IPS DF 6.9 (cell line): ENCODE measurements at regions not wholly inside any gene's neighbourhood (a gene's known extent, or its start where the extent isn't known, plus 50 kb on each side); places are given as distances from the start of the nearest gene placed in this dataset.
"Not testable (repeated sequence)": the region's sequence is repeated elsewhere in the genome, so short reads cannot be mapped to it uniquely, and the experiment has no call there.

Source experiments
- DNase-seq: peaks from one replicate; pipeline ENCODE4 v3.0.0-alpha.2; 2013; ENCODE audit warnings: low read depth, low spot score
- H3K27ac ChIP-seq: one replicate; pipeline ENCODE4 v1.5.1; 2013; ENCODE audit warnings: low read length, control low read depth
- H3K27me3 ChIP-seq: 2 replicates; pipeline ENCODE4 v1.6.1; 2013; ENCODE audit warnings: mild to moderate bottlenecking, low read length; ENCODE audit not compliant: control insufficient read depth, insufficient read depth
- H3K36me3 ChIP-seq: 2 replicates; pipeline ENCODE4 v1.6.1; 2013; ENCODE audit warnings: low read length; ENCODE audit not compliant: control insufficient read depth, insufficient read depth
- H3K4me1 ChIP-seq: 2 replicates; pipeline ENCODE4 v1.6.1; 2013; ENCODE audit warnings: low read length; ENCODE audit not compliant: control insufficient read depth, insufficient read depth
- H3K4me3 ChIP-seq: 2 replicates; pipeline ENCODE4 v1.5.1; 2013; ENCODE audit warnings: mild to moderate bottlenecking, low read length
- H3K9me3 ChIP-seq: 2 replicates; pipeline ENCODE4 v1.6.1; 2013; ENCODE audit warnings: low read length, inconsistent platforms; ENCODE audit not compliant: control insufficient read depth, insufficient read depth
- WGBS: extraction: QIAGEN DNeasy Blood & Tissue Kit; methylation state at CpG from one replicate; pipeline ENCODE4 v1.1.7; 2013; ENCODE audit warnings: mixed read lengths, missing lambda C conversion rate; ENCODE audit not compliant: insufficient read length, insufficient coverage; 5-methylcytosine and 5-hydroxymethylcytosine counted together

- Histone ChIP-seq H3K9me3 (no peaks in the 10 kb centered on the region), H3K4me1 (no peaks in the 10 kb centered on the region), H3K4me3 (no peak overlapping the region), H3K27me3 (0 out of 2 replicates have a peak, but pooled peaks cover 1% of the 10 kb centered on the region), H3K36me3 (no peaks in the 10 kb centered on the region), H3K27ac (no peak overlapping the region)
- no peak for DNase-seq
- no CpG with 5 or more reads among the region's 2 CpGs for WGBS
Measured at GRCh38 chr4:82136161-82136801, 237.5 kb downstream of the HNRNPD start.

DNA sequence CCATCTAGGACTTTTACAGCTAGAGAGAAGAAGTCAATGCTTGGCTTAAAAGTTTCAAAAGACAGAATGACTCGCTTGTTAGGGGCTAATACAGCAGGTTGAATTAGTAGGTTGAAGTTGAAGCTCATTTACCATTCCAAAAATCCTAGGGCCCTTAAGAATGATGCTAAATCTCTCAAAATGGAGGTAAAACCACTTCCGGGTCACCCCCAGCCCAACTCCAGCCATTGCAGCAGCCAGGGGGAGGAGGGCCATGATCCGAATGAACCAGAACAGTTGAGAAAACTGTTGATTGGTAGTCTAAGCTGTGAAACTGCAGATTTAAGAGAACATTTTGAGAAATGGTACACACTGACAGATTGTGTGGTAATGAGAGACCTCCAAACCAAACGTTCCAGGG lies 245.4 kb downstream of the HNRNPD start:
- no peaks in the 10 kb centered on the region for H3K4me1 ChIP-seq
- H3K27ac ChIP-seq: no peak overlapping the region
- no peak overlapping the region for H3K4me3 ChIP-seq
- WGBS: no CpG with 5 or more reads among the region's 4 CpGs
- no peaks in the 10 kb centered on the region for H3K27me3 ChIP-seq
- no peaks in the 10 kb centered on the region for H3K9me3 ChIP-seq
- no peak for DNase-seq
- no peaks in the 10 kb centered on the region for H3K36me3 ChIP-seq

- H3K9me3 ChIP-seq: no peaks in the 10 kb centered on the region; the same call in 1 of the 2 replicates
- H3K27me3 ChIP-seq: no peaks in the 10 kb centered on the region
- no peak overlapping the region for H3K27ac ChIP-seq
- H3K4me1 ChIP-seq: no peaks in the 10 kb centered on the region
- no peak overlapping the region for H3K4me3 ChIP-seq
- H3K36me3 ChIP-seq: no peaks in the 10 kb centered on the region
- no peak for DNase-seq
- WGBS: no CpG with 5 or more reads among the region's 5 CpGs
Measured at GRCh38 chr4:82126512-82127040, 247.2 kb downstream of the HNRNPD start.

DNA sequence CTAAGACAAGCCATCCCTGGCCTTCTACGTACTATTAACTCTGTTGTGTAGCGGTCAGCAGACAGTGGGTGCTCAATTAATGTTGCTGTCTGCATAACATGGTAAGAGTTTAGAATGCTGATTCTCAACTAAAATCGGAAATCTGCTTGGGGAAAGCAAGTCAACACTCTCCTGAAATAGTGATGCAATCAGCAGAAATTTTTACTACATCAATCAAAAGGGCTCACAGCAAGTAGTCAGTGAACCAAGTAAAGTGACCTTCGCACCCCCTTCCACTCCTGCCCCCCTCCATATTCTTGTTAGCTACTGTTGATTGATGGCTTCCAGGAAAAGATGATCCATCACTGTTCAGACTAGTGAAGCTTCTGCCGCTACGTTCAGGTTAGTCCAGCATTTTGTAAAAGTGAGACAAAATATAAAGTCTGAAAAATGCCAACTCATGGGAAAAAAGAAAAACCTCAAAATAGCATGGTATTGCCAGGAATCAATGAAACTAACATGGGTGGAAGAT lies 247.9 kb downstream of the HNRNPD start:
- Histone ChIP-seq H3K27ac (no peak overlapping the region), H3K4me1 (no peaks in the 10 kb centered on the region), H3K9me3 (no peaks in the 10 kb centered on the region; the same call in 1 of the 2 replicates), H3K4me3 (no peak overlapping the region), H3K36me3 (no peaks in the 10 kb centered on the region), H3K27me3 (no peaks in the 10 kb centered on the region)
- DNase-seq: no peak
- no CpG with 5 or more reads among the region's 6 CpGs for WGBS

DNA sequence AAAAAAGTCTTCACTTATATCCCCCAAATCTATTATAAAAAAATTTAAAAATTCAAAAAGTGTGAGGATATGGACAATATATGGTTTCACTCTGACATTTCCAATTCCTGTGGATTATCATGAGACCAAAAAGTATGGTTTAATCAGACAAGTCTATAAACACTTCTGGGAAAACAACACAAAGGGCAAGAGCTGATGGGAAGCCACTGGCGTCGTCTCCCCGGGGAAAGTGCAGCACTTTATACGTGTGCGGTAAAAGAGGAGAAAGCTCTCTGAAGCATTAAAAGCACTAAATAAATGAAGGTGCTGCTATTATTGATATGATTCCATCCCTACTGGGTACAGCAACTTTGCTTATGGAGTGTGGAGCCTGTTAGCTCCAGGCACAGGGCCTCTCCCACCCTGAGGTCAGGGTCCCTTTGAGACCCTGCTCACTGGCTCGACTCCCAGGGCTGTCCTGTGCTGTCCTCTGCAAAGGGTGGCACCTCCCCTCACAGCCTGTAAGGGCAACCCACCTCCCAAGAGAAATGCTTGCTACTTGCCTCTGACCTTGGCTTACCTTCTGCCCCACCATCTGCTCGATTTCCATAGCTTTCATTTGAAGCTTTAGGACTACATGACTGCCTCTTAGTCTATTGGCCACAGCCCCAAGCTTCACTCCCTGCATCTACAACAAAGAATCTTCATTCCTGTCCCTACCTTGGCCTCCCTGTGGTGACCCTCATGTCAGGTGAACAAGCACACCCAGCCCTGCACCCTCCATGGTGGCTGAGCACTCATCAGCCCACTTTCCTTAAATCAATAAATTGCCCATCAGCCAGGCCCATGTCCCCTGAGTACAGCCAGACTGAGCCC lies 248.6 kb downstream of the HNRNPD start:
- Histone ChIP-seq H3K4me3 (no peak overlapping the region), H3K27me3 (no peaks in the 10 kb centered on the region), H3K9me3 (no peaks in the 10 kb centered on the region; the same call in 1 of the 2 replicates), H3K27ac (no peak overlapping the region), H3K4me1 (no peaks in the 10 kb centered on the region), H3K36me3 (no peaks in the 10 kb centered on the region)
- no CpG with 5 or more reads among the region's 7 CpGs for WGBS
- DNase-seq: no peak

- Histone ChIP-seq H3K4me1 (no peaks in the 10 kb centered on the region), H3K9me3 (no peaks in the 10 kb centered on the region; the same call in 1 of the 2 replicates), H3K4me3 (no peak overlapping the region), H3K36me3 (no peaks in the 10 kb centered on the region), H3K27ac (no peak overlapping the region), H3K27me3 (no peaks in the 10 kb centered on the region)
- no peak for DNase-seq
- WGBS: no CpG with 5 or more reads among the region's 5 CpGs
Measured at GRCh38 chr4:82124365-82124764, 249.4 kb downstream of the HNRNPD start.

DNA sequence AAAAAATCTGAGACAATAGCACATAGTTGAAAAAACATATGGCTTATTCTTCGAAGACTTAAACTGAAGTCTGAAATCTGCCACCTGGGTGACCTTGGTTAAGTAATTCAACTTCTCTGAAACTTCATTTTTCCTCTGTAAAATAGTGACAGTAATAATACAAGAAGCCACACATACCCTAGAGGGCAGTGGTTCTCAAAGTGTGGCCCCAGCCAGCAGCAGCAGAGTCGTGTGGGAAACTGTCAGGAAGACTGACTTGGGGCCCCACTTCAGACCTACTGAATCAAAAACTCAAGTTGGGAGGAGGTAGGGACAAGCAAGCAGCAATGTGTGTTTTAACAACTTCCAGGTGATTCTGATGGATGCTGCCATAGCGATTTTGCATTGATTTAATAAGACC lies 249.9 kb downstream of the HNRNPD start:
- Histone ChIP-seq H3K27me3 (no peaks in the 10 kb centered on the region), H3K9me3 (no peaks in the 10 kb centered on the region; the same call in 1 of the 2 replicates), H3K4me1 (no peaks in the 10 kb centered on the region), H3K36me3 (no peaks in the 10 kb centered on the region), H3K27ac (no peak overlapping the region), H3K4me3 (no peak overlapping the region)
- DNase-seq: no peak
- WGBS: no CpG with 5 or more reads among the region's 3 CpGs

- DNase-seq, H3K4me3 ChIP-seq, H3K27ac ChIP-seq, H3K9me3 ChIP-seq, H3K27me3 ChIP-seq, H3K36me3 ChIP-seq, H3K4me1 ChIP-seq: not testable (repeated sequence)
- WGBS: no CpG with 5 or more reads among the region's 3 CpGs
Measured at GRCh38 chr4:82115183-82115582, 258.6 kb downstream of the HNRNPD start.

GRCh38 chr4:82108506-82108905 lies 265.3 kb downstream of the HNRNPD start:
- no peak overlapping the region for H3K27ac ChIP-seq
- H3K27me3 ChIP-seq: no peaks in the 10 kb centered on the region
- H3K4me3 ChIP-seq: no peak overlapping the region
- no peaks in the 10 kb centered on the region for H3K9me3 ChIP-seq
- no peaks in the 10 kb centered on the region for H3K36me3 ChIP-seq
- no peaks in the 10 kb centered on the region for H3K4me1 ChIP-seq
- DNase-seq: no peak
- WGBS: no CpG with 5 or more reads among the region's 2 CpGs

DNA sequence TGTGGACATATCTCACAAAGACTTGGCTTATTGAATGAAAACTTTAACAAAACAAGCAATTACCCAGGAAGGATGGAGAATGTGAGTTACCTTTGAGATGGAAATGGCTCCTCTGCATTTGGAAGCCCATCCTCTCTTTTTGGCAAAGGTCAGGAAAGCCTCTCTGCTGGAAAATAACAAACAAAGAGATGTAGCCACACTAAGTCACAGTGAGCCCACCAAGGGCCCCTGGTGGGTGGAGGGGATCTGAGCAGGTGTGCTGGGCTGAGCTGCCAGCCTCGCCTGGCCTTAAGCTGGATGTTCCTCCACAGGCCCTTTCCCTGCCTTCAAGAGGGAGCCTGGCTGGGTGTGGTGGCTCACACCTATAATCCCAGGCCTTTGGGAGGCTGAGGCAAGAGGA lies 269.2 kb downstream of the HNRNPD start:
- Histone ChIP-seq H3K4me3 (no peak overlapping the region), H3K36me3 (no peaks in the 10 kb centered on the region), H3K27me3 (no peaks in the 10 kb centered on the region), H3K9me3 (no peaks in the 10 kb centered on the region), H3K27ac (no peak overlapping the region), H3K4me1 (no peaks in the 10 kb centered on the region)
- WGBS: no CpG with 5 or more reads among the region's 1 CpG
- DNase-seq: peak; percentile 27
